Dermis microvascular lymphatic vessel endothelial cell (primary cell): ENCODE measurements at regions not wholly inside any gene's neighbourhood (a gene's known extent, or its start where the extent isn't known, plus 50 kb on each side); places are given as distances from the start of the nearest gene placed in this dataset.
"Not testable (repeated sequence)": the region's sequence is repeated elsewhere in the genome, so short reads cannot be mapped to it uniquely, and the experiment has no call there.

ENCODE experiments used
- DNase-seq, 2 donors: peaks; one replicate each; pipeline versions ENCODE4 v3.0.0 to v3.0.0-alpha.2; 2010; ENCODE audit warnings: low read depth in 2 of 2

DNA sequence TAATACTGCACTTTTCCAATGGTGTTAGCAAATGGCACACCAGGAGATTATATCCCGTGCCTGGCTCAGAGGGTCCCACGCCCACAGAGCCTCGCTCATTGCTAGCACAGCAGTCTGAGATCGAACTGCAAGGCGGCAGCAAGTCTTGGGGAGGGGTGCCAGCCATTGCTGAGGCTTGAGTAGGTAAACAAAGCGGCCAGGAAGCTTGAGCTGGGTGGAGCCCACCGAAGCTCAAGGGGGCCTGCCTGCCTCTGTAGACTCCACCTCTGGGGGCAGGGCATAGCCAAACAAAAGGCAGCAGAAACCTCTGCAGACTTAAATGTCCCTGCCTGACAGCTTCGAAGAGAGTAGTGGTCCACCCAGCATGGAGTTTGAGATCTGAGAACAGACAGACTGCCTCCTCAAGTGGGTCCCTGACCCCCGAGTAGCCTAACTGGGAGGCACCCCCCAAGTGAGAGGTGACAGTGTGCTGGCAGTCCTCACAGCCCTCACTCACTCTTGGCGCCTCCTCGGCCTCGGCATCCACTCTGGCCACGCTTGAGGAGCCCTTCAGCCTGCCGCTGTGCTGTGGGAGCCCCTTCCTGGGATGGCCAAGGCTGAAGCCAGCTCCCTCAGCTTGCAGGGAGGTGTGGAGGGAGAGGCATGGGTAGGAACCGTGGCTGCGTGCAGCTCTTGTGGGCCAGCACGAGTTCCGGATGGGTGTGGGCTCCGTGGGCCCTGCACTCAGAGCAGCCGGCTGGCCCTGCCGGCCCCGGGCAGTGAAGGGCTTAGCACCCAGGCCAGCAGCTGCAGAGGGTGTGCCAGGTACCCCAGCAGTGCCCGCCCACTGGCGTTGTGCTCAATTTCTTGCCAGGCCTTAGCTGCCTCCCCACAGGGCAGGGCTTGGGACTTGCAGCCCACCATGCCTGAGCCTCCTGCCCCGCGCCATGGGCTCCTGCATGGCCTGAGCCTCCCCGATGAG, 188.0 kb downstream of the MMUT start:
- DNase-seq = not testable (repeated sequence)

- DNase-seq = no peak
Observed at GRCh38 chr6:49269190-49269589, 193.9 kb downstream of the MMUT start.

- DNase-seq = no peak
Observed at GRCh38 chr6:49264909-49265308, 198.1 kb downstream of the MMUT start.

- no peak for DNase-seq
Observed at GRCh38 chr6:49264496-49264895, 198.6 kb downstream of the MMUT start.

GRCh38 chr6:49257549-49257948, 205.5 kb downstream of the MMUT start:
- DNase-seq = no peak

- no peak for DNase-seq
Observed at GRCh38 chr6:49255335-49255734, 207.7 kb downstream of the MMUT start.

- no peak for DNase-seq
Observed at GRCh38 chr6:49252901-49253300, 210.2 kb downstream of the MMUT start.

DNA sequence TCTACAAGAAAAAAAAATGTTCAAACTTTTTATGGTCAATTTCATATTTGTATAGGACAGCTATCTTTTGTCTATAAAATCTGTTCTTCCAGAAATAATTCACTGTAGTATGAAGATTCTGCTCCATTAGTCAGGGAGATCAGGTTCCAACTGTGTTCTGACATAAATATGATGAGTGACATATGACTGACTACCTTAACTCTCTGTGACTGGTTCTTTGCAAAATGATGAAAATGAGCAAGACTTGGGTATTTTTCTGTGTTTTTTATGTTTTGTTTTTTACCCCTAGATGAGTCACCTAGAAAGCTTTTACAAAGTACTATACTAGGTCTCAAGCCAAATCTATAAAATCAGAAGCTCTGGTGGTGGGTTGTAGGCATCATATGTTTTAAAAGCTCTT, 229.6 kb downstream of the MMUT start:
- no peak for DNase-seq

DNA sequence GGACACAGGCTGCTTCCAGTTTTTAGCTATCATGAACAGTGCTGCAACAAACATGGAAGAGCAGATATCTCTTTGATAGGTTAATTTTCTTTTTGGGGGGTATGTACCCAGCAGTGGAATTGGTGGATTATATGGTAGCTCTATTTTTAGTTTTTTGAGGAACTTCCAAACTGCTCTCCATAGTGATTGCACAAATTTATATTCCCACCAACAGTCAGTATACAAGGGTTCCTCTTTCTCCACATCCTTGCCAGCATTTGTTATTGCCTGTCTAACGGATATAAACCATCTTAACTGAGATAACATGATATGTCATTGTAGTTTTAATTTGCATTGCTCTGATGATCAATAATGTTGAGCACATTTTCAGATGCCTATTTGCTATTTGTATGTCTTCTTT, 237.6 kb downstream of the MMUT start:
- no peak for DNase-seq

GRCh38 chr6:49220293-49220692, 242.8 kb downstream of the MMUT start:
- DNase-seq = no peak

GRCh38 chr6:49205526-49205925, 257.5 kb downstream of the MMUT start:
- DNase-seq = no peak

GRCh38 chr6:49202924-49203536, 260.0 kb downstream of the MMUT start:
- DNase-seq = no peak

DNA sequence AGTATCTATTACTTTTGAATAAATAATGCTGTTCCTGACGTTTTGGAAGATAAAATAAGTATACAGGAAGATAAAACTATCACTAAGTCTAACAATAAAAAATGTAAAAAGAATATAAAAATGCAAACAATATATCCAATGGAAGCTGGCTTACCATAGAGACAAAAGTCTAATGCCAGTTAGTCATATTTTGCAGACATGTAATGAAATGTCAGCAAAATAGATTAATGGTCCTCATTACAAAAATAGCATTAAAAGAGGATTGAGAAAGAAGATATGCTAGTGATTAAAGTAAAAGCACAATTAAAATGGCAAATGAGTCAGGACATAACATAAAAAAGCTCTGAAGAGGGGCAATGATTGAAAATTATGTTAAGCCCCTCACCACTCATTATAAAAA, 265.0 kb downstream of the MMUT start:
- DNase-seq = no peak

- not testable (repeated sequence) for DNase-seq
Observed at GRCh38 chr6:49162379-49162778, 300.7 kb downstream of the MMUT start.

- DNase-seq = no peak
Observed at GRCh38 chr6:49155316-49155715, 307.7 kb downstream of the MMUT start.

DNA sequence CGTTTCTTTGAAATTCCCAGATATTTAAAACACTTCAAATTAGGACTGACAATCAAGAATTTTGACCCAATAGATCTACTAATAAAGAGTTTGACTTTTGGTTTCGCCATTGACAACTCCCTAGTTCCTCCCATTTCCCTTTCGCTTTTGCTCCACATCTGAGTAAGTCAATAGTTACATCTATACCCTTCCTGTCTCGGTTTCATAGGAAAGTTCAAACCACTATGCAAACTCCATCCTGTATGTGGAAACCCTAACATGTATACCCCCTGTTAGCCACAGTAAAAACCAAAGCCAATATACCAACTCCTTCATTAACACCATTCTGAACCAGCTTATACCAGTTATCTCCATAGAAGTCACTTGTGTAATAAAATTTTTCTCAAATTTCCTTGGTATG, 311.1 kb downstream of the MMUT start:
- no peak for DNase-seq

DNA sequence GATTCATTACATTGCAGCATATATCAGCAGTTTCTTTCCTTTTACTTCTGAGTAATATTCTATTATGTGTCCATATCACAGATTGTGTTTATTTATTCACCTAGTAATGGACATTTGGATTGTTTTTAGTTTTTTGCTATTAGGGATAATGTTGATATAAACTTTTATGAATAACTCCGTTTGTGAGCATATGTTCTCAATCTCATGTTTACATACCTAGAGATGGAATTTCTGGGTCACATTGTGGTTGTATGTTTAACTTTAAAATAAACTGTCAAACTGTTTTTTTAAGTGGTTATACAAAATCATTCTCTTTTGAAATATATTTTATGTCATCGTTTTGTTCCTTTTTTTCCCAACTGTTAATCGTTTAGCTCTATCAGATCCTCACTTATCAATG, 311.6 kb downstream of the MMUT start:
- no peak for DNase-seq

- no peak for DNase-seq
Observed at GRCh38 chr6:49151033-49151432, 312.0 kb downstream of the MMUT start.

- no peak for DNase-seq
Observed at GRCh38 chr6:49145280-49145679, 317.8 kb downstream of the MMUT start.

GRCh38 chr6:49142421-49143151, 320.5 kb downstream of the MMUT start:
- DNase-seq = no peak

DNA sequence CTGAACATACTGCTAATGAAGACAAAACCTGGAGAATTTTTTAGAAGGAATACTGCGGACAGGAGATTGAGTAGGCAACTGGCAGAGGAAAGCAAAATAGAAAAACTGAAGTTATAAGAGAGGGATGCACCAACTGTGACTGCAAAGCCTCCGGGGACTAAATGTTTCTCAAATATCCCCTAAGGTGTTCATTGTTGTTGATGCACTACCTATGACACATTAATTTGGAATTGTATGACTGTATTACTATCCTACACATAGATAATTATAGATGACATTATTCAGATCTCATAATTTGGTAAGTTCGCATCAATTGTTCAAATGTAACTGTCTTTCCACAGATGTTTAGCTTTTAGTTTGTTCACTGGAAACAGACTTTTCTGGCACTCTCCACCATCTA, 341.1 kb downstream of the MMUT start:
- DNase-seq = no peak

GRCh38 chr6:49118478-49118877, 344.6 kb downstream of the MMUT start:
- no peak for DNase-seq
